ENCODE measurements at regions not wholly inside any gene's neighbourhood (a gene's known extent, or its start where the extent isn't known, plus 50 kb on each side); places are given as distances from the start of the nearest gene placed in this dataset.

GRCh38 chr2:12102679-12103078, 356.2 kb downstream of the LPIN1 start:
- DNase-seq (ENCODE audit: low read depth in 4 of 4, low spot score in 3 of 4), result no peak

GRCh38 chr2:12105180-12105579, 358.7 kb downstream of the LPIN1 start:
- no peak for DNase-seq (ENCODE audit: low read depth in 4 of 4, low spot score in 3 of 4)

GRCh38 chr2:12106440-12107080, 360.1 kb downstream of the LPIN1 start:
- no peak for DNase-seq (ENCODE audit: low read depth in 4 of 4, low spot score in 3 of 4)

GRCh38 chr2:12107321-12107720, 360.9 kb downstream of the LPIN1 start:
- DNase-seq (ENCODE audit: low read depth in 4 of 4, low spot score in 3 of 4), result no peak

GRCh38 chr2:12107939-12108338, 361.5 kb downstream of the LPIN1 start:
- no peak for DNase-seq (ENCODE audit: low read depth in 4 of 4, low spot score in 3 of 4)

GRCh38 chr2:12109363-12110017, 363.1 kb downstream of the LPIN1 start:
- no peak for DNase-seq (ENCODE audit: low read depth in 4 of 4, low spot score in 3 of 4)

GRCh38 chr2:12110074-12110473, 363.6 kb downstream of the LPIN1 start:
- DNase-seq (ENCODE audit: low read depth in 4 of 4, low spot score in 3 of 4), result no peak

GRCh38 chr2:12110481-12110880, 364.0 kb downstream of the LPIN1 start:
- DNase-seq (ENCODE audit: low read depth in 4 of 4, low spot score in 3 of 4), result no peak

- no peak for DNase-seq (ENCODE audit: low read depth in 4 of 4, low spot score in 3 of 4)
These were observed 367.0 kb downstream of the LPIN1 start for GRCh38 chr2:12113412-12113811.

GRCh38 chr2:12114816-12115215, 368.4 kb downstream of the LPIN1 start:
- no peak for DNase-seq (ENCODE audit: low read depth in 4 of 4, low spot score in 3 of 4)

- DNase-seq (ENCODE audit: low read depth in 4 of 4, low spot score in 3 of 4), result no peak
These were observed 369.9 kb downstream of the LPIN1 start for GRCh38 chr2:12116228-12116750.

GRCh38 chr2:12119841-12120240, 373.4 kb downstream of the LPIN1 start:
- no peak for DNase-seq (ENCODE audit: low read depth in 4 of 4, low spot score in 3 of 4)

- no peak for DNase-seq (ENCODE audit: low read depth in 4 of 4, low spot score in 3 of 4)
These were observed 374.1 kb downstream of the LPIN1 start for GRCh38 chr2:12120281-12121150.

- DNase-seq (ENCODE audit: low read depth in 4 of 4, low spot score in 3 of 4), result no peak
These were observed 378.4 kb downstream of the LPIN1 start for GRCh38 chr2:12124790-12125189.

- DNase-seq (ENCODE audit: low read depth in 4 of 4, low spot score in 3 of 4), result no peak
These were observed 379.9 kb downstream of the LPIN1 start for GRCh38 chr2:12126318-12126717.

GRCh38 chr2:12127638-12128037, 381.2 kb downstream of the LPIN1 start:
- no peak for DNase-seq (ENCODE audit: low read depth in 4 of 4, low spot score in 3 of 4)

- DNase-seq (ENCODE audit: low read depth in 4 of 4, low spot score in 3 of 4), result no peak
These were observed 385.5 kb downstream of the LPIN1 start for GRCh38 chr2:12131975-12132374.

- DNase-seq (ENCODE audit: low read depth in 4 of 4, low spot score in 3 of 4), result no peak
These were observed 395.3 kb downstream of the LPIN1 start for GRCh38 chr2:12141618-12142258.

GRCh38 chr2:12151716-12152115, 405.3 kb downstream of the LPIN1 start:
- DNase-seq (ENCODE audit: low read depth in 4 of 4, low spot score in 3 of 4), result no peak

GRCh38 chr2:12152888-12153287, 406.5 kb downstream of the LPIN1 start:
- DNase-seq (ENCODE audit: low read depth in 4 of 4, low spot score in 3 of 4), result no peak

Data from left renal pelvis (tissue), 4 donors.